Fibroblast of lung (primary cell): ENCODE measurements at regions not wholly inside any gene's neighbourhood (a gene's known extent, or its start where the extent isn't known, plus 50 kb on each side); places are given as distances from the start of the nearest gene placed in this dataset.
A peak's percentile ranks its signal among the peaks of the same experiment; 100 is the strongest.

ENCODE experiments used
- DNase-seq, 2 donors: peaks; one replicate each; pipeline versions ENCODE4 v3.0.0 to v3.0.0-alpha.2; 2010; ENCODE audit warnings: low read depth in 2 of 2
- H2AFZ ChIP-seq: 2 replicates; pipeline ENCODE4 v1.5.1; 2012; ENCODE audit warnings: low read length, control low read depth, inconsistent platforms
- H3K27ac ChIP-seq: 2 replicates; pipeline ENCODE4 v1.5.1; 2011; ENCODE audit warnings: low read length, control low read depth; ENCODE audit not compliant: insufficient read depth
- H3K27me3 ChIP-seq: 2 replicates; pipeline ENCODE4 v1.5.1; 2011; ENCODE audit warnings: mild to moderate bottlenecking, low read length; ENCODE audit not compliant: control insufficient read depth, insufficient read depth
- H3K36me3 ChIP-seq: 2 replicates; pipeline ENCODE4 v1.5.1; 2011; ENCODE audit warnings: low read length; ENCODE audit not compliant: control insufficient read depth, insufficient read depth
- H3K4me1 ChIP-seq: 2 replicates; pipeline ENCODE4 v1.5.1; 2011; ENCODE audit warnings: low read length; ENCODE audit not compliant: control insufficient read depth, insufficient read depth; ENCODE audit errors: extremely low read depth
- H3K4me2 ChIP-seq: 2 replicates; pipeline ENCODE4 v1.5.1; 2011; ENCODE audit warnings: low read length, control low read depth; ENCODE audit not compliant: insufficient read depth; ENCODE audit errors: extremely low read depth
- H3K4me3 ChIP-seq, 4 experiments: fragments of 200-600 bp in 1 of 4; sonication (generic) in 1 of 4; replicated peaks in 1 of 4; 2 replicates each; pipeline ENCODE4 v1.5.1; 2011 to 2016; ENCODE audit warnings: low read length in 4 of 4, low read depth in 3 of 4, mild to moderate bottlenecking in 3 of 4, control low read depth in 2 of 4, inconsistent platforms in 1 of 4, mixed read lengths in 1 of 4; ENCODE audit not compliant: insufficient read depth in 1 of 4; ENCODE audit errors: control extremely low read depth in 1 of 4
- H3K79me2 ChIP-seq: 2 replicates; pipeline ENCODE4 v1.5.1; 2012; ENCODE audit warnings: mild to moderate bottlenecking, low read length, inconsistent platforms; ENCODE audit not compliant: control insufficient read depth, insufficient read depth
- H3K9ac ChIP-seq: 2 replicates; pipeline ENCODE4 v1.5.1; 2011; ENCODE audit warnings: mild to moderate bottlenecking, low read length, control low read depth; ENCODE audit not compliant: insufficient read depth
- H3K9me3 ChIP-seq: 2 replicates; pipeline ENCODE4 v1.5.1; 2012; ENCODE audit warnings: low read depth, low read length; ENCODE audit not compliant: control insufficient read depth, insufficient read depth
- H4K20me1 ChIP-seq: 2 replicates; pipeline ENCODE4 v1.5.1; 2011; ENCODE audit warnings: low read length; ENCODE audit not compliant: control insufficient read depth, insufficient read depth; ENCODE audit errors: extremely low read depth
- EZH2 ChIP-seq: IDR thresholded peaks from 2 replicates; pipeline ENCODE4 v1.5.1; 2012; ENCODE audit warnings: low read length, control low read depth, mild to moderate bottlenecking; ENCODE audit errors: missing control alignments
- TF ChIP-seq, protein P1 (sequence below), 2 donors: IDR thresholded peaks in 1 of 2; conservative IDR thresholded peaks in 1 of 2; 1 replicate in 1 of 2; 2 replicates in 1 of 2; pipeline ENCODE4 v1.5.1; 2011 to 2012; ENCODE audit warnings: low read length in 2 of 2, control low read depth in 1 of 2, inconsistent platforms in 1 of 2, low read depth in 1 of 2, mild to moderate bottlenecking in 1 of 2

DNA sequence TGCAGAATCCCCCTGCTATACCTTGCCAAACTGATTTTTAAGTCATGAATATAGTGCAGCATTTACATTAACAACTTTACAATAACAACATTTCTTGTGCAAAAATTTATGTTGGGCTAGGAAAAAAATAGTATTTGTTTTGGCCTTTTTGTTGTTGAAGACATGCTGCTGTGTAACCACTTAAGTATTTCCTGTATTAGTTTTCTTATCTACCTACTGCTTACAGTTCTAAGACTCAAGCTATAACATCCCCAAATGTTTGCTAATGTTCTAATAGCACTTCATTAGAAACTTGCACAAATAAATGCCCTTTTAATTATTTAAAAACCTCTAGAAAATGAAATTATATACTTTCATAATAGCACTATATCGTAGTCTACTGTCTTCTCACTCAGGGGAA, 154.3 kb upstream of the DOCK10 start:
- TF ChIP-seq EZH2 = no peak
- TF ChIP-seq, protein P1, sequence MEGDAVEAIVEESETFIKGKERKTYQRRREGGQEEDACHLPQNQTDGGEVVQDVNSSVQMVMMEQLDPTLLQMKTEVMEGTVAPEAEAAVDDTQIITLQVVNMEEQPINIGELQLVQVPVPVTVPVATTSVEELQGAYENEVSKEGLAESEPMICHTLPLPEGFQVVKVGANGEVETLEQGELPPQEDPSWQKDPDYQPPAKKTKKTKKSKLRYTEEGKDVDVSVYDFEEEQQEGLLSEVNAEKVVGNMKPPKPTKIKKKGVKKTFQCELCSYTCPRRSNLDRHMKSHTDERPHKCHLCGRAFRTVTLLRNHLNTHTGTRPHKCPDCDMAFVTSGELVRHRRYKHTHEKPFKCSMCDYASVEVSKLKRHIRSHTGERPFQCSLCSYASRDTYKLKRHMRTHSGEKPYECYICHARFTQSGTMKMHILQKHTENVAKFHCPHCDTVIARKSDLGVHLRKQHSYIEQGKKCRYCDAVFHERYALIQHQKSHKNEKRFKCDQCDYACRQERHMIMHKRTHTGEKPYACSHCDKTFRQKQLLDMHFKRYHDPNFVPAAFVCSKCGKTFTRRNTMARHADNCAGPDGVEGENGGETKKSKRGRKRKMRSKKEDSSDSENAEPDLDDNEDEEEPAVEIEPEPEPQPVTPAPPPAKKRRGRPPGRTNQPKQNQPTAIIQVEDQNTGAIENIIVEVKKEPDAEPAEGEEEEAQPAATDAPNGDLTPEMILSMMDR (conservative IDR thresholded peaks at IDR 0.05 in 1 of 2, IDR thresholded peaks at IDR 0.05 in 1 of 2; ENCODE audit: low read depth in 1 of 2, low read length in 2 of 2) = no peak
- no peaks in the 10 kb centered on the region for H3K36me3 ChIP-seq
- no peak overlapping the region for H3K4me3 ChIP-seq
- H3K4me1 ChIP-seq = no peaks in the 10 kb centered on the region
- no peaks in the 10 kb centered on the region for H4K20me1 ChIP-seq
- H3K9ac ChIP-seq = no peak overlapping the region
- peak in 1 of 2 donors; percentile 6 for DNase-seq
- no peak overlapping the region for H3K4me2 ChIP-seq
- no peaks in the 10 kb centered on the region for H3K79me2 ChIP-seq
- no peaks in the 10 kb centered on the region for H3K27me3 ChIP-seq
- no peak overlapping the region for H3K27ac ChIP-seq
- no peak overlapping the region for H2AFZ ChIP-seq
- no peaks in the 10 kb centered on the region for H3K9me3 ChIP-seq

DNA sequence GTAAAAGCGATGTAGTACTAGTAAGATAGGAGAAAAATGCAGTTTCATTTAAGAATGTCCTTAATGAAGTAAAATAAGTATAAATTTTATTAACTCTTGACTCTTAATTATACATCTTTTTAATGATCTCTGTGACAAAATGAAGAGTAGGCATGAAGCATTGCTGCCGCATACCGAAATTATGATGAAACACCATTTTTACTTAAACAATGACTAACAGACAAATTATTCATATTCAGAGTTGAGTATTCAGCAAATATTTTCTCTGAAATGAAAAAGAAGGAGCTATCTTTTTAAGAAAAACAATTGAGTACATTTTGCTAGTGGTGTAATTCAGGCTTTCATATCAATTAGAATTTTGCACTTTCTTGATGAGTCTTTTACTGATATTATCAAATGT, 150.6 kb upstream of the DOCK10 start:
- Histone ChIP-seq H3K27ac (no peak overlapping the region), H3K4me3 (no peak overlapping the region), H3K36me3 (no peaks in the 10 kb centered on the region), H4K20me1 (no peaks in the 10 kb centered on the region), H3K27me3 (no peaks in the 10 kb centered on the region), H3K9ac (no peak overlapping the region), H3K79me2 (no peaks in the 10 kb centered on the region), H3K9me3 (no peaks in the 10 kb centered on the region), H2AFZ (no peak overlapping the region), H3K4me1 (no peaks in the 10 kb centered on the region), H3K4me2 (no peak overlapping the region)
- no peak for TF ChIP-seq EZH2
- TF ChIP-seq, protein P1 (conservative IDR thresholded peaks at IDR 0.05 in 1 of 2, IDR thresholded peaks at IDR 0.05 in 1 of 2; ENCODE audit: low read depth in 1 of 2, low read length in 2 of 2) = no peak
- DNase-seq = peak; percentile 37 to 52

DNA sequence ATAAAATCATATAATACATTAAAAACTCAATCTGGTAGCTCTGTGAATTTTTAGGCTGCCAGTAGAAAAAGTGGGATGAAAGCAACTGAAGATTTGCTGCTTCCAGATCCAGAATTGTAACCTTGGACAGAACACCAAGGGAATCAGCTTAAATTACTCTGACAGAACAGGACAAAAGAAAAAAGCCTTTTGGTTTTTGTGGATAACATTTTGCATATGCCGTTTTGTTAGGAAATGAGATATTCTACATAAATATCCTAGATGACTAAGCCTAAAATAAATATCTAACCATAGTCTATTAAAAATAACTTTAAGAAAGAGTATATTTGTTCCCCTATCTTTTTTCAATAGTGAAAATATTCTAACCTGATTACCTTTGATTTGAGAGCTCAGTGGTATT, 148.7 kb upstream of the DOCK10 start:
- Histone ChIP-seq H3K27ac (no peak overlapping the region), H3K9ac (no peak overlapping the region), H3K4me3 (no peak overlapping the region), H3K4me1 (no peaks in the 10 kb centered on the region), H3K4me2 (no peak overlapping the region), H3K27me3 (no peaks in the 10 kb centered on the region), H3K9me3 (no peaks in the 10 kb centered on the region), H3K36me3 (no peaks in the 10 kb centered on the region), H2AFZ (no peak overlapping the region), H4K20me1 (no peaks in the 10 kb centered on the region), H3K79me2 (no peaks in the 10 kb centered on the region)
- DNase-seq = peak in 1 of 2 donors; percentile 43
- TF ChIP-seq, protein P1 (conservative IDR thresholded peaks at IDR 0.05 in 1 of 2, IDR thresholded peaks at IDR 0.05 in 1 of 2; ENCODE audit: low read depth in 1 of 2, low read length in 2 of 2) = no peak
- no peak for TF ChIP-seq EZH2
